ENCODE measurements at regions not wholly inside any gene's neighbourhood (a gene's known extent, or its start where the extent isn't known, plus 50 kb on each side); places are given as distances from the start of the nearest gene placed in this dataset.
"Not testable (repeated sequence)": the region's sequence is repeated elsewhere in the genome, so short reads cannot be mapped to it uniquely, and the experiment has no call there.

- in situ Hi-C loops (cut with HindIII; ENCODE audit: low sequenced_read_pairs) = no loop called here
- TF ChIP-seq CTCF (IDR thresholded peaks at IDR 0.05; ENCODE audit: low read depth, low read length, missing control alignments) = no peak
- no peak overlapping the region for H3K4me3 ChIP-seq (ENCODE audit: low read depth, low read length)
- no peak for DNase-seq (ENCODE audit: low read depth)
Measured at GRCh38 chr17:31740611-31741082, 118.4 kb downstream of the COPRS start.

- no peak overlapping the region for H3K4me3 ChIP-seq (ENCODE audit: low read depth, low read length)
- no peak for DNase-seq (ENCODE audit: low read depth)
- in situ Hi-C loops (cut with HindIII; ENCODE audit: low sequenced_read_pairs) = no loop called here
- TF ChIP-seq CTCF (IDR thresholded peaks at IDR 0.05; ENCODE audit: low read depth, low read length, missing control alignments) = no peak
Measured at GRCh38 chr17:31738996-31739699, 119.9 kb downstream of the COPRS start.

GRCh38 chr17:31738488-31738887, 120.6 kb downstream of the COPRS start:
- no peak overlapping the region for H3K4me3 ChIP-seq (ENCODE audit: low read depth, low read length)
- no peak for TF ChIP-seq CTCF (IDR thresholded peaks at IDR 0.05; ENCODE audit: low read depth, low read length, missing control alignments)
- in situ Hi-C loops (cut with HindIII; ENCODE audit: low sequenced_read_pairs) = no loop called here
- no peak for DNase-seq (ENCODE audit: low read depth)

DNA sequence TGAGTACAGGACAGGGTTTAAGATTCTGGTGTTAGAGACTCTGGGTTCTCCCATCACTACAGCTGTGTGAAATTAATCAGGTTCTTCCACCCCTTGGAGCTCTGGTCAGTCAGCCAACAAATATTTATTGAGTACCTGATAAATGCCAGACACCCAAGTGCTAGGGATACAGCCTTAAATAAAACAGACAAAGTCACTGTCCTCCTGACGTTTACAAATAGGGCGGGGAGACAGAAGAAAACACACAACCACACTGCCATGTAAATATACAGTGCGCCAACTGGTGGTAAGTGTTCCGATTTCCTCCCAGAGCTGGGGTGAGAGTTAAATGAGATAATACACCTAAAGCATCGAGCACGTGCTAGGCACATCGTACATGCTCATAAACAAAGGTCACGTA, 121.0 kb downstream of the COPRS start:
- no peak for TF ChIP-seq CTCF (IDR thresholded peaks at IDR 0.05; ENCODE audit: low read depth, low read length, missing control alignments)
- no peak for DNase-seq (ENCODE audit: low read depth)
- no peak overlapping the region for H3K4me3 ChIP-seq (ENCODE audit: low read depth, low read length)
- in situ Hi-C loops (cut with HindIII; ENCODE audit: low sequenced_read_pairs) = no loop called here

GRCh38 chr17:31736855-31737625, 122.0 kb downstream of the COPRS start:
- TF ChIP-seq CTCF (IDR thresholded peaks at IDR 0.05; ENCODE audit: low read depth, low read length, missing control alignments) = no peak
- in situ Hi-C loops (cut with HindIII; ENCODE audit: low sequenced_read_pairs) = no loop called here
- H3K4me3 ChIP-seq (ENCODE audit: low read depth, low read length) = no peak overlapping the region
- no peak for DNase-seq (ENCODE audit: low read depth)

- no peak overlapping the region for H3K4me3 ChIP-seq (ENCODE audit: low read depth, low read length)
- in situ Hi-C loops (cut with HindIII; ENCODE audit: low sequenced_read_pairs) = no loop called here
- DNase-seq (ENCODE audit: low read depth) = no peak
- no peak for TF ChIP-seq CTCF (IDR thresholded peaks at IDR 0.05; ENCODE audit: low read depth, low read length, missing control alignments)
Measured at GRCh38 chr17:31733326-31733725, 125.7 kb downstream of the COPRS start.

DNA sequence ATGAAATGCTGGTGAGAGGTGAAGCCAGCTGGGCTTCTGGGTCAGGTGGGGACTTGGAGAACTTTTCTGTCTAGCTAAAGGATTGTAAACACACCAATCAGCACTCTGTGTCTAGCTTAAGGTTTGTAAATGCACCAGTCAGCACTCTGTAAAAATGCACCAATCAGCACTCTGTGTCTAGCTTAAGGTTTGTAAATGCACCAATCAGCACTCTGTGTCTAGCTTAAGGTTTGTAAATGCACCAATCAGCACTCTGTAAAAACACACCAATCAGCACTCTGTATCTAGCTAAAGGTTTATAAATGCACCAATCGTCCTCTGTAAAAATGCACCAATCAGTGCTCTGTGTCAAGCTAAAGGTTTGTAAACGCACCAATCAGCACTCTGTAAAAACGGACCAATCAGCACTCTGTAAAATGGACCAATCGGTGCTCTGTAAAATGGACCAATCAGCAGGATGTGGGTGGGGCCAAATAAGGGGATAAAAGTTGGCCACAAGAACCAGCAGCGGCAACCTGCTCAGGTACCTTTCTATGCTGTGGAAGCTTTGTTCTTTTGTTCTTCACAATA, 127.4 kb downstream of the COPRS start:
- DNase-seq (ENCODE audit: low read depth); in situ Hi-C loops (cut with HindIII; ENCODE audit: low sequenced_read_pairs): not testable (repeated sequence)

More for the DNA sequence above, 127.4 kb downstream of the COPRS start:
- not testable (repeated sequence) for H3K4me3 ChIP-seq (ENCODE audit: low read depth, low read length)
